ENCODE measurements at regions not wholly inside any gene's neighbourhood (a gene's known extent, or its start where the extent isn't known, plus 50 kb on each side); places are given as distances from the start of the nearest gene placed in this dataset.

- peaks cover 0 to 38% (median 0%) of the 10 kb centered on the region in 7 donors for H3K27me3 ChIP-seq (replicated peaks in 1 of 7)
- 32 to 45% (median 33%) methylated on average over 8 of the region's 8 CpGs for WGBS, 5 donors
- no peaks in the 10 kb centered on the region for H3K4me1 ChIP-seq
- no peak for DNase-seq
- no peaks in the 10 kb centered on the region for H3K36me3 ChIP-seq
- H3K9me3 ChIP-seq, result peaks cover 0 to 5% (median 0%) of the 10 kb centered on the region in 8 donors
- intact Hi-C loops (cut with DNase I; ENCODE audit: low total_unique reads), result no loop called here
- H3K4me3 ChIP-seq, result no peak overlapping the region
- TF ChIP-seq, protein P1, sequence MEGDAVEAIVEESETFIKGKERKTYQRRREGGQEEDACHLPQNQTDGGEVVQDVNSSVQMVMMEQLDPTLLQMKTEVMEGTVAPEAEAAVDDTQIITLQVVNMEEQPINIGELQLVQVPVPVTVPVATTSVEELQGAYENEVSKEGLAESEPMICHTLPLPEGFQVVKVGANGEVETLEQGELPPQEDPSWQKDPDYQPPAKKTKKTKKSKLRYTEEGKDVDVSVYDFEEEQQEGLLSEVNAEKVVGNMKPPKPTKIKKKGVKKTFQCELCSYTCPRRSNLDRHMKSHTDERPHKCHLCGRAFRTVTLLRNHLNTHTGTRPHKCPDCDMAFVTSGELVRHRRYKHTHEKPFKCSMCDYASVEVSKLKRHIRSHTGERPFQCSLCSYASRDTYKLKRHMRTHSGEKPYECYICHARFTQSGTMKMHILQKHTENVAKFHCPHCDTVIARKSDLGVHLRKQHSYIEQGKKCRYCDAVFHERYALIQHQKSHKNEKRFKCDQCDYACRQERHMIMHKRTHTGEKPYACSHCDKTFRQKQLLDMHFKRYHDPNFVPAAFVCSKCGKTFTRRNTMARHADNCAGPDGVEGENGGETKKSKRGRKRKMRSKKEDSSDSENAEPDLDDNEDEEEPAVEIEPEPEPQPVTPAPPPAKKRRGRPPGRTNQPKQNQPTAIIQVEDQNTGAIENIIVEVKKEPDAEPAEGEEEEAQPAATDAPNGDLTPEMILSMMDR (IDR thresholded peaks at IDR 0.05 in 8 of 11, conservative IDR thresholded peaks at IDR 0.05 in 3 of 11), result no peak
- TF ChIP-seq POLR2AphosphoS5 (IDR thresholded peaks at IDR 0.05), result no peak
- no peak for TF ChIP-seq POLR2A (IDR thresholded peaks at IDR 0.05)
- no peak overlapping the region for H3K27ac ChIP-seq
Observed at GRCh38 chr16:82400046-82400445, 226.7 kb upstream of the CDH13 start.

DNA sequence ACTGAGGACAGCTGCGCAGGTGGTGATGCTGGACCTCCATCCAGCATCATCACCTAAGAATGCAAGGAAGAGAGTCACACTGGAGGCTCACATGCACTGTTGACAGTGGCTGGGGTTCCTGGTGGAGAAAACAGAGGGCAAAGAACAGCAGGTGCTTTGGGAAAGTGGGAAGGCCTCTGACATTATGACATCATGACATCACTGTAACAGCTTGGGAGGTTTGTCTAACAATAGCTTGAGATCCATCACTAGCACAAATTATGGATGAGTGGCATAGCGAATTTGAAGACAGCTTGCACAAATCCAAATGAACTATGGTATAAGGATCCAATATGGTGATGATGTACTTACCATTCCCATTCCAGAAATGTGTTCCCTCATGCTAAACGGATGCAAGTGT lies 226.5 kb upstream of the MPHOSPH6 start:
- WGBS, 5 donors, result 83 to 92% (median 88%) methylated on average over 3 of the region's 3 CpGs
- Histone ChIP-seq H3K9me3 (peaks cover 0 to 5% (median 0%) of the 10 kb centered on the region in 8 donors), H3K4me3 (no peak overlapping the region), H3K27me3 (replicated peaks in 1 of 7) (peaks cover 0 to 45% (median 0%) of the 10 kb centered on the region in 7 donors), H3K36me3 (no peaks in the 10 kb centered on the region), H3K4me1 (no peaks in the 10 kb centered on the region), H3K27ac (no peak overlapping the region)
- no peak for DNase-seq
- TF ChIP-seq POLR2A (IDR thresholded peaks at IDR 0.05), result no peak
- TF ChIP-seq, protein P1 (IDR thresholded peaks at IDR 0.05 in 8 of 11, conservative IDR thresholded peaks at IDR 0.05 in 3 of 11), result no peak
- no peak for TF ChIP-seq POLR2AphosphoS5 (IDR thresholded peaks at IDR 0.05)
- intact Hi-C loops (cut with DNase I; ENCODE audit: low total_unique reads), result no loop called here

DNA sequence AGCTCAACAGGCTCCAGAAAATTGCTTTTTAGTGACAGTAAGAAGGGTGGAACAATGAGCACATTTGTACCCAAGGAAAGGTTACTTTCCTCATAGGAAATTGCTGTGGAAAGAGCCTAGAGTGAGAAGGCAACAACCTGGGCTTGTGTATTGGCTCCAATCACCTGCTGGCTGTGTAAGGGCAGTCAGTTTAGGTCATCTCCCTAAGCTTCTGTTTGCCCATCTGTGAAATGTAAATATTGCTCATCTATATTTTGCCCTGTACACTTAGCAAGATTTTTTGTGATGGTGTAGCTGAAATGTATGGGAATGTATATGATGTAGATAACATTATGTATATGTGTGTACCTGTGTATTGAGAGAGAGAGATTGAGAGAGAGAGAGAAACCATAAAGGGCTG lies 225.2 kb upstream of the MPHOSPH6 start:
- intact Hi-C loops (cut with DNase I; ENCODE audit: low total_unique reads), result no loop called here
- Histone ChIP-seq H3K27me3 (replicated peaks in 1 of 7) (peaks cover 0 to 36% (median 0%) of the 10 kb centered on the region in 7 donors), H3K4me1 (no peaks in the 10 kb centered on the region), H3K9me3 (peaks cover 0 to 5% (median 0%) of the 10 kb centered on the region in 8 donors), H3K27ac (no peak overlapping the region), H3K4me3 (no peak overlapping the region), H3K36me3 (no peaks in the 10 kb centered on the region)
- DNase-seq, result no peak
- TF ChIP-seq POLR2A (IDR thresholded peaks at IDR 0.05) (no peak), POLR2AphosphoS5 (IDR thresholded peaks at IDR 0.05) (no peak)
- TF ChIP-seq, protein P1 (IDR thresholded peaks at IDR 0.05 in 8 of 11, conservative IDR thresholded peaks at IDR 0.05 in 3 of 11), result no peak

DNA sequence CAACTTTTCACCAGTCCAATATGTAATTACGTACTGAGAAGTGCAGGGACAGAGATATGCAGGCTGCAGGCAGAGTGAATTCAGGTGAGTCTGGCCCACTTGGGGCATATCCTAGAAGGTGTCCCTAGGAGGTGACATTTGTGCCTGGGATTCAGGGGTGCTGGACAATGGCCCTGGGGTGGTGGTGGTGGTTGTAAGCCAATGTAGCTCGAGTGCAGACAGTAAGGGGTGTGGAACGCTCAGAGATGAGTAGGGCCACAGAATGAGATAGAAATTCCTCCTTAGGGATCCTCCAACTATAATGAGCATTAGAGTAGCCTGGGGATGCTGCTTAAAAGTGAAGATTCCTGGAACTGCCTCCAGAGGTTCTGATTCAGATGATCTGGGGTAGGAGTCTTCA lies 221.7 kb upstream of the MPHOSPH6 start:
- DNase-seq, result no peak
- no peaks in the 10 kb centered on the region for H3K9me3 ChIP-seq
- TF ChIP-seq, protein P1 (IDR thresholded peaks at IDR 0.05 in 8 of 11, conservative IDR thresholded peaks at IDR 0.05 in 3 of 11), result no peak
- TF ChIP-seq POLR2AphosphoS5 (IDR thresholded peaks at IDR 0.05) (no peak), POLR2A (IDR thresholded peaks at IDR 0.05) (no peak)
- peaks cover 0 to 13% (median 0%) of the 10 kb centered on the region in 7 donors for H3K27me3 ChIP-seq (replicated peaks in 1 of 7)
- H3K4me1 ChIP-seq, result no peaks in the 10 kb centered on the region
- no peaks in the 10 kb centered on the region for H3K36me3 ChIP-seq
- intact Hi-C loops (cut with DNase I; ENCODE audit: low total_unique reads), result no loop called here
- no peak overlapping the region for H3K4me3 ChIP-seq
- WGBS, 5 donors, result 57 to 83% (median 73%) methylated on average over 3 of the region's 3 CpGs
- H3K27ac ChIP-seq, result no peak overlapping the region
